ENCODE measurements at regions not wholly inside any gene's neighbourhood (a gene's known extent, or its start where the extent isn't known, plus 50 kb on each side); places are given as distances from the start of the nearest gene placed in this dataset.

GRCh38 chr11:70018816-70019215, 59.3 kb upstream of the ANO1 start:
- TF ChIP-seq POLR2A (IDR thresholded peaks at IDR 0.05; ENCODE audit: low read depth, low read length) (no peak), SPI1 (IDR thresholded peaks at IDR 0.05; ENCODE audit: low read depth, low read length) (no peak), TAF1 (IDR thresholded peaks at IDR 0.05; ENCODE audit: low read depth, low read length) (no peak)

Measured in GM12891 (cell line).